Activated T-helper 1 cell treated with Interleukin-2 at 50 U/mL for 16 hours (primary cell): ENCODE measurements at regions not wholly inside any gene's neighbourhood (a gene's known extent, or its start where the extent isn't known, plus 50 kb on each side); places are given as distances from the start of the nearest gene placed in this dataset.
"Not testable (repeated sequence)": the region's sequence is repeated elsewhere in the genome, so short reads cannot be mapped to it uniquely, and the experiment has no call there.

Experiments
- DNase-seq: peaks from one replicate; pipeline ENCODE4 v3.0.0-alpha.2; 2020; ENCODE audit warnings: low read depth

- no peak for DNase-seq
These were observed 154.1 kb upstream of the LPP start for GRCh38 chr3:187999821-188000220.

GRCh38 chr3:188000361-188000861 lies 153.5 kb upstream of the LPP start:
- no peak for DNase-seq

GRCh38 chr3:188001093-188001492 lies 152.9 kb upstream of the LPP start:
- DNase-seq, result no peak

- no peak for DNase-seq
These were observed 152.0 kb upstream of the LPP start for GRCh38 chr3:188001926-188002325.

- no peak for DNase-seq
These were observed 151.3 kb upstream of the LPP start for GRCh38 chr3:188002626-188003138.

GRCh38 chr3:188003188-188004171 lies 150.5 kb upstream of the LPP start:
- DNase-seq, result no peak

GRCh38 chr3:188006726-188007393 lies 147.1 kb upstream of the LPP start:
- no peak for DNase-seq

- DNase-seq, result no peak
These were observed 146.1 kb upstream of the LPP start for GRCh38 chr3:188007897-188008296.

- no peak for DNase-seq
These were observed 145.3 kb upstream of the LPP start for GRCh38 chr3:188008582-188009213.

- DNase-seq, result no peak
These were observed 143.5 kb upstream of the LPP start for GRCh38 chr3:188010478-188010877.

- no peak for DNase-seq
These were observed 134.2 kb upstream of the LPP start for GRCh38 chr3:188019727-188020126.

GRCh38 chr3:188021041-188021440 lies 132.9 kb upstream of the LPP start:
- no peak for DNase-seq

- no peak for DNase-seq
These were observed 132.4 kb upstream of the LPP start for GRCh38 chr3:188021502-188022040.

GRCh38 chr3:188022902-188023301 lies 131.1 kb upstream of the LPP start:
- DNase-seq, result not testable (repeated sequence)

GRCh38 chr3:188025555-188025954 lies 128.4 kb upstream of the LPP start:
- no peak for DNase-seq

GRCh38 chr3:188026191-188026968 lies 127.6 kb upstream of the LPP start:
- DNase-seq, result no peak

- no peak for DNase-seq
These were observed 122.8 kb upstream of the LPP start for GRCh38 chr3:188031121-188031520.

GRCh38 chr3:188034989-188035388 lies 119.0 kb upstream of the LPP start:
- DNase-seq, result no peak

GRCh38 chr3:188036375-188037194 lies 117.4 kb upstream of the LPP start:
- DNase-seq, result no peak

- DNase-seq, result no peak
These were observed 116.7 kb upstream of the LPP start for GRCh38 chr3:188037195-188037718.
